HEK293 (cell line): ENCODE measurements at regions not wholly inside any gene's neighbourhood (a gene's known extent, or its start where the extent isn't known, plus 50 kb on each side); places are given as distances from the start of the nearest gene placed in this dataset.

Experiments used
- CTCF ChIA-PET: fragments of 350-600 bp; formaldehyde crosslinking; extraction: SDS; loops from one replicate; lab custom pipeline; 2021; ENCODE audit warnings: antibody characterized with exemption; lab: Yijun Ruan, JAX
- POLR2A ChIA-PET: fragments of 300-600 bp; formaldehyde crosslinking; extraction: SDS; loops from one replicate; lab custom pipeline; 2020; ENCODE audit warnings: antibody characterized with exemption, inconsistent platforms; lab: Yijun Ruan, JAX
- H3K27ac ChIP-seq: fragments of 200-500 bp; sonication (Bioruptor generic); 2 replicates; pipeline ENCODE4 v1.5.1; 2014; ENCODE audit warnings: low read depth, low read length, control low read depth, inconsistent platforms; ENCODE audit errors: extremely low read depth
- H3K36me3 ChIP-seq, 2 experiments: fragments of 200-500 bp in 1 of 2; sonication (Bioruptor generic) in 1 of 2; 1 replicate in 1 of 2; 2 replicates in 1 of 2; pipeline ENCODE4 v1.5.1; 2014 to 2017; ENCODE audit warnings: inconsistent platforms in 2 of 2, low read length in 2 of 2; ENCODE audit not compliant: control insufficient read depth in 2 of 2, insufficient read depth in 1 of 2
- H3K4me1 ChIP-seq: fragments of 200-500 bp; sonication (Bioruptor generic); 2 replicates; pipeline ENCODE4 v1.5.1; 2014; ENCODE audit warnings: mild to moderate bottlenecking, low read length, inconsistent platforms; ENCODE audit not compliant: control insufficient read depth, insufficient read depth
- H3K4me3 ChIP-seq: 2 replicates; pipeline ENCODE4 v1.5.1; 2011; ENCODE audit warnings: low read depth, mild to moderate bottlenecking, control low read depth, low read length, moderate library complexity
- H3K9me3 ChIP-seq: fragments of 200-500 bp; sonication (Bioruptor generic); 2 replicates; pipeline ENCODE4 v1.5.1; 2014; ENCODE audit warnings: low read depth, low read length, inconsistent platforms; ENCODE audit not compliant: control insufficient read depth, insufficient read depth
- EGR2 ChIP-seq: fragments of 450-650 bp; formaldehyde crosslinking; IDR thresholded peaks from 2 replicates; pipeline ENCODE4 v1.5.1; 2016; ENCODE audit warnings: low read depth, missing biosample characterization, missing genetic modification characterization
- GLIS2 ChIP-seq: fragments of 450-650 bp; formaldehyde crosslinking; IDR thresholded peaks from 2 replicates; pipeline ENCODE4 v1.5.1; 2016; ENCODE audit warnings: missing biosample characterization, missing genetic modification characterization
- KLF17 ChIP-seq: fragments of 450-650 bp; formaldehyde crosslinking; IDR thresholded peaks from 2 replicates; pipeline ENCODE4 v1.5.1; 2016; ENCODE audit warnings: missing biosample characterization, missing genetic modification characterization
- MYNN ChIP-seq: fragments of 450-650 bp; formaldehyde crosslinking; IDR thresholded peaks from 2 replicates; pipeline ENCODE4 v1.5.1; 2016; ENCODE audit warnings: missing biosample characterization, missing genetic modification characterization, borderline replicate concordance
- MZF1 ChIP-seq: fragments of 450-650 bp; formaldehyde crosslinking; IDR thresholded peaks from 2 replicates; pipeline ENCODE4 v1.5.1; 2017; ENCODE audit warnings: missing biosample characterization, missing genetic modification characterization, borderline replicate concordance
- PRDM4 ChIP-seq: fragments of 450-650 bp; formaldehyde crosslinking; IDR thresholded peaks from 2 replicates; pipeline ENCODE4 v1.5.1; 2017; ENCODE audit warnings: missing biosample characterization, missing genetic modification characterization
- RBAK ChIP-seq: fragments of 450-650 bp; formaldehyde crosslinking; IDR thresholded peaks from 2 replicates; pipeline ENCODE4 v1.5.1; 2016; ENCODE audit warnings: missing biosample characterization, missing genetic modification characterization
- SALL2 ChIP-seq: fragments of 450-650 bp; formaldehyde crosslinking; IDR thresholded peaks from 2 replicates; pipeline ENCODE4 v1.5.0; 2017; ENCODE audit warnings: missing biosample characterization, mild to moderate bottlenecking, missing genetic modification characterization, borderline replicate concordance
- SCRT1 ChIP-seq: fragments of 450-650 bp; formaldehyde crosslinking; IDR thresholded peaks from 2 replicates; pipeline ENCODE4 v1.5.1; 2016; ENCODE audit warnings: missing biosample characterization, missing genetic modification characterization, borderline replicate concordance
- ZBTB17 ChIP-seq: fragments of 450-650 bp; formaldehyde crosslinking; IDR thresholded peaks from 2 replicates; pipeline ENCODE4 v1.5.1; 2016; ENCODE audit warnings: missing biosample characterization, missing genetic modification characterization
- ZFHX2 ChIP-seq: fragments of 450-650 bp; formaldehyde crosslinking; conservative IDR thresholded peaks from 2 replicates; pipeline ENCODE4 v1.5.1; 2016; ENCODE audit warnings: missing biosample characterization, missing genetic modification characterization
- ZFP41 ChIP-seq: fragments of 450-650 bp; formaldehyde crosslinking; IDR thresholded peaks from 2 replicates; pipeline ENCODE4 v1.5.1; 2016; ENCODE audit warnings: missing biosample characterization, missing genetic modification characterization, borderline replicate concordance
- ZNF169 ChIP-seq: fragments of 450-650 bp; formaldehyde crosslinking; IDR thresholded peaks from 2 replicates; pipeline ENCODE4 v1.5.1; 2016; ENCODE audit warnings: missing biosample characterization, missing genetic modification characterization
- ZNF184 ChIP-seq: fragments of 450-650 bp; IDR thresholded peaks from 2 replicates; pipeline ENCODE4 v1.5.1; 2018; ENCODE audit warnings: missing biosample characterization, mild to moderate bottlenecking, missing genetic modification characterization
- ZNF221 ChIP-seq: fragments of 450-650 bp; formaldehyde crosslinking; IDR thresholded peaks from 2 replicates; pipeline ENCODE4 v1.5.1; 2017; ENCODE audit warnings: missing biosample characterization, missing genetic modification characterization, borderline replicate concordance
- ZNF433 ChIP-seq: fragments of 450-650 bp; formaldehyde crosslinking; IDR thresholded peaks from 2 replicates; pipeline ENCODE4 v1.5.1; 2016; ENCODE audit warnings: missing biosample characterization, missing genetic modification characterization, low read depth
- ZNF510 ChIP-seq: fragments of 450-650 bp; formaldehyde crosslinking; IDR thresholded peaks from 2 replicates; pipeline ENCODE4 v1.5.1; 2018; ENCODE audit warnings: mild to moderate bottlenecking, missing genetic modification characterization, missing biosample characterization; ENCODE audit not compliant: insufficient replicate concordance
- ZNF544 ChIP-seq: fragments of 450-650 bp; formaldehyde crosslinking; IDR thresholded peaks from 2 replicates; pipeline ENCODE4 v1.5.0; 2017; ENCODE audit warnings: missing biosample characterization, missing genetic modification characterization
- ZNF560 ChIP-seq: fragments of 450-650 bp; formaldehyde crosslinking; IDR thresholded peaks from 2 replicates; pipeline ENCODE4 v1.5.1; 2017; ENCODE audit warnings: missing biosample characterization, missing genetic modification characterization, borderline replicate concordance
- ZNF621 ChIP-seq: fragments of 450-650 bp; formaldehyde crosslinking; IDR thresholded peaks from 2 replicates; pipeline ENCODE4 v1.5.1; 2017; ENCODE audit warnings: missing biosample characterization, missing genetic modification characterization
- ZNF670 ChIP-seq: fragments of 450-650 bp; formaldehyde crosslinking; IDR thresholded peaks from 2 replicates; pipeline ENCODE4 v1.5.1; 2016; ENCODE audit warnings: missing biosample characterization, missing genetic modification characterization, low read depth
- ZNF791 ChIP-seq: fragments of 450-650 bp; formaldehyde crosslinking; IDR thresholded peaks from 2 replicates; pipeline ENCODE4 v1.5.1; 2016; ENCODE audit warnings: missing biosample characterization, missing genetic modification characterization

GRCh38 chr17:72296456-72296855 is 175.6 kb downstream of the SOX9 start:
- H3K4me3 ChIP-seq: no peak overlapping the region
- TF ChIP-seq ZNF560: no peak
- no peak for TF ChIP-seq ZNF621 (tag by site-specific recombination)
- no peak for TF ChIP-seq ZNF433 (tag by site-specific recombination)
- TF ChIP-seq ZNF169: no peak
- TF ChIP-seq ZNF510 (tag by site-specific recombination): no peak
- no peak for TF ChIP-seq MZF1 (tag by site-specific recombination)
- TF ChIP-seq GLIS2 (tag by site-specific recombination): no peak
- TF ChIP-seq ZNF221 (tag by site-specific recombination): no peak
- no peak for TF ChIP-seq ZNF791
- no peak for TF ChIP-seq SCRT1 (tag by site-specific recombination)
- TF ChIP-seq ZFP41 (tag by site-specific recombination): no peak
- TF ChIP-seq RBAK (tag by site-specific recombination): no peak
- TF ChIP-seq PRDM4 (tag by site-specific recombination): no peak
- no peak for TF ChIP-seq ZNF184 (tag by site-specific recombination)
- TF ChIP-seq MYNN (tag by site-specific recombination): no peak
- TF ChIP-seq KLF17 (tag by site-specific recombination): no peak
- TF ChIP-seq SALL2 (tag by site-specific recombination): no peak
- TF ChIP-seq ZNF544 (tag by site-specific recombination): no peak
- no peak for TF ChIP-seq ZBTB17 (tag by site-specific recombination)
- TF ChIP-seq, all 188 proteins: peak for 0
- Histone ChIP-seq H3K9me3 (no peaks in the 10 kb centered on the region), H3K36me3 (no peaks in the 10 kb centered on the region), H3K4me1 (no peaks in the 10 kb centered on the region), H3K27ac (no peak overlapping the region)
- ChIA-PET CTCF (interaction anchor here (0.7 kb wide), 1 partner anchor 338 kb away, joined by 3 read pairs; no protein-coding TSS in a partner anchor), POLR2A (interaction anchor here (1.0 kb wide), 1 partner anchor 176 kb away, joined by 3 read pairs; the partner anchor contains the start of gene SOX9)

- no peaks in the 10 kb centered on the region for H3K36me3 ChIP-seq
- no peaks in the 10 kb centered on the region for H3K4me1 ChIP-seq
- ChIA-PET POLR2A (interaction anchor here (0.8 to 1.0 kb wide), 2 partner anchors 177 kb away, joined by 3 read pairs; partner anchors contain the start of gene SOX9), CTCF (interaction anchor here (0.6 to 0.7 kb wide), 2 partner anchors 339 to 823 kb away, joined by 3 read pairs; no protein-coding TSS in a partner anchor)
- H3K9me3 ChIP-seq: no peaks in the 10 kb centered on the region
- TF ChIP-seq ZNF670 (tag by site-specific recombination): no peak
- TF ChIP-seq ZFHX2 (tag by site-specific recombination): peak; percentile 73
- 0 out of 2 replicates have a peak, but pooled peaks have one; percentile 15 for TF ChIP-seq EGR2 (tag by site-specific recombination)
- H3K4me3 ChIP-seq: no peak overlapping the region
- H3K27ac ChIP-seq: no peak overlapping the region
These were observed 176.7 kb downstream of the SOX9 start for GRCh38 chr17:72297326-72298115.
